NCI-H2227 (cell line): ENCODE measurements at regions not wholly inside any gene's neighbourhood (a gene's known extent, or its start where the extent isn't known, plus 50 kb on each side); places are given as distances from the start of the nearest gene placed in this dataset.
"Not testable (repeated sequence)": the region's sequence is repeated elsewhere in the genome, so short reads cannot be mapped to it uniquely, and the experiment has no call there.

Experiments
- DNase-seq: peaks from one replicate; lab custom pipeline; 2025; ENCODE audit not compliant: unreplicated experiment; lab: John Stamatoyannopoulos, UW

DNA sequence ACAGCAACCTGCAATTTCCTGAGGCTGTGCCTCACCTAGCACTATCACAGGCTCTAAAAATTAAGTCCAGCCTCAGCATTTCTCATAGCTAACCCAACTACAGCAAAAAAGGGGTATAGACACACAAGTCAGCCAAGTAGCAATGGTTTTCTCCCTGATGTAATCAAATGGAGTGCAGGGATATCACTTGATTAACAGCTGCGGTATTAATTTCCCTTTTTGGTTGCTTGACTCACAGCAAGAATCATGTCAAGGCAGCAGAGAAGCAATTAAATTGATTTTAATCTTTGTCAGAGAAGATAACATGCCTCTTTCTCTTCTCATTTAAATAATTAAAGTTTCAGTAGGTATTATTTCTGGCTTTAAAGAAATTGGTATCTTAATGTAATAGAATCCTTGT lies 278.9 kb downstream of the RWDD3 start:
- no peak for DNase-seq

DNA sequence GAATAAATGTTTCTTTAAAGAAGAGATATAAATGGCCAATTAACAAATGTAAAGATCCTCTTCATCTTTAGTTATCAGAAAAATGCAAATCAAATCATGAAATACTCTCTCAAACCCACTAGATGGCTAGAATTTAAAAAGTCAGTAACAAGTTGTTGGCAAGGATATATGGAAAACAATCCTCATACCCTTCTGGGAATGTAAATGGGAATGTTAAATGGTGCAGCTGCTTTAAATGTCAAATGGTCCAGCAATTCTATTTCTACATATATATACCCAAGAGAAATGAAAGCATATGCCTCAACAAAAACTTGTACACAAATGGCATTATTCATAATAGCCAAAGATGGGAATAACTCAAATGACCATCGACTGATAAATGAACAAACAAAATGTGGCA lies 283.5 kb downstream of the RWDD3 start:
- DNase-seq = no peak

DNA sequence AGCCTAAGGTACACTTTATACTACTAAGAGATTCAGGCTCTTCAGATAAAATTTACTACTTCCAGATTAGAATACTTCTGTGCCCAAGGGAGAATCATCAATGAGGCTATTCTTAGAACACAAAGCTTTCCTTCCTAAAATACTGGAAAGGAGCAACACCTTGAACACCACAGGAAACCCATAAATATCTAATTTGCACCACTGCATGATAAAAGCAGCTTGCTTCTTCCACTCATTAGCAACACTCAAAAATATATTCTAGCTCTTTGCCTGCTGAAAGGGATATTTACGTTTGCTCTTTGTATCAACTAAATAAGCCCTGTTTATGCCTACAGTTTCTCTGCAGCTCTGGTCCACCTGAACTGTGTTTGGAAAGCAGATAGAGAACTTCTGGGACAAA lies 284.3 kb downstream of the RWDD3 start:
- DNase-seq = no peak

DNA sequence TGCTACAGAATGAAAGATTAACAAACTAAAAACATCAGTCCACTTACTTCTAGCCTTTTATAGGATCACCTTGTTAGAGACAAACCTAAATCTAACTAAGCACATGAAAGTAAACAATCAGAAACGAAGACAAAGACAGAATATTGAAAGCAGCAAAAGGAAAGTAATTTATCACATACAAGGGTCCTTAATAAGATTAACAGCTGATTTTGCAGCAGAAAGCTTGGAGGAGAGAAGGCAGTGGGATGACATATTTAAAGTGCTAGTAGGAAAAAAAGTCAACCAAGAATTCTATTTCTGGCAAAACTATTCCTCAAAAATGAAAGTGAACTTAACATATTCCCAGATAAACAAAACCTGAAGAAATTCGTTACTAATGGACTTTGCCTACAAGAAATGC lies 286.4 kb downstream of the RWDD3 start:
- DNase-seq = no peak

DNA sequence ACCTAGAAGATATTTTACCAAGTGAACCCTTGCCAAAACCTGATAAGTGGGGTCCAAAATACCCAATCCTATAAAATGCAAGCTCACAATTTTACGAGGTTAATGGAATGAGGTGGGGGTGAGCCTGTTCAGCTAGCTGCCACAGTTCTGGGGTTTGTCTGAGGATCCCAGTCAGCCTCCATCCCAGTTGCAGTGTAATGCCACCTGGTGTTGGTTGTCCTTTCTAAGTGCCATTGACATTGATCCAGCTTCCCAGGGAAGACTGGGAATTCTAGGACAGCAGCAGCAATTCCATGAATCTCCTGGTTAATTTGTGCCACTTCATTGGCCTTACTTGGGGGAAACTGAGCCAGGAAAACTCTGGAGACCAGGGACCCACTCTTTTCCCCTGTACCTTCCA lies 298.3 kb downstream of the RWDD3 start:
- DNase-seq = no peak

DNA sequence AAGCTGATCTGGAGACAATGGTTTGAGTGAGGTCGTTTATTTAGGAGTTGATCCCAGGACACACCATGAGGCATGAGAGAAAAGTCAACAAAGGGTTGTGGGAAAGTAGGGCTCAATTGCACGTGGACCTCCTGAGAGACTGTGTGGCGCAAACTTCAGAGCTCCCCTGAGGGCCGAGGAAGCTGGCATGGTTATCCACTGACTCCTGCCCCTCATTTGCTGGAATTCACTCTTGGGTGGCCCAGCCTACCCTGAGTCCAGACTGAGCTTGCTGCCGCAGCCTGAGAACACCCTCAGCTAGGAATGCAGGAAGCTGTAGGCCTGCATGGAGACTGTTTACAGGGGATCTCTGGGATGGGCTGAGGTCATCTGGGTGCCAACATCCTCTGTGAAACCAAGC lies 301.0 kb downstream of the RWDD3 start:
- no peak for DNase-seq

DNA sequence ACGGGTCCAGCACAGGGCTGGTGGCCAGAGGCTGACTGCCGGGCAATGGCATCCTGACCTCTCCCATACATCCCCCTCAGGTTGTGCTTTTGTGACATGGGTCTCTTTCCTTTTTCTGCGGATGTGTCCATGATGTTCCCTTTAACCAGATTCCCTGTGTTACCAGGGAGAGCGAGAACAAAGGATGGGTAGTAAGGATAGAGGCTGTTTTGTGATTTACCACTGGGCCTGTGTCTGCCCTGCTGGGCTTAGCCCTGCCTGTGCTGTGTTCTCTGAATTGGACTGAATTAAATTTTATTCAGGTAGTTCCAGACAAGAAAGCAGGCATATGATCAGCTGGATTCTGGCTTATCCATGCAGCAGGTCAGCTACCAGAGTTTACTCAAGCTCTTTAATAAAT lies 301.6 kb downstream of the RWDD3 start:
- no peak for DNase-seq

DNA sequence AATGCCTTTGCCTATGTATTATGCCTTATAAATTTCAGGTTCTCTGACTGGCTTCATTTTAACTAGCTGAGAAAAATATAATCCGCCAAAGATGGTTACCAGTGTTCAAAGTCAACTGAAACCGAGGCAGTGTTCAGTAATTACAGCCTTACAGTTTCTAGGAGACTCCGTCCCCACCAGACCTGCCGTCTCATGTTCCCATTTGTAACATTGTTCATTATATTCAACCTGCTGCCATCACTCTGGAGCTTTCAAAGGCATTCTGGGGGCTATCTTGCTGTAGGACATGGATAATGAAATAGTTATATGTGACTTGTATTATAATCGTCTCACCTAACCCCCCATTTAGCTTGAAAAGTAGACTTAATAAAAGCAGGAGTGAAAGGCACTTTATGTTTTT lies 302.5 kb downstream of the RWDD3 start:
- peak; percentile 62 for DNase-seq

DNA sequence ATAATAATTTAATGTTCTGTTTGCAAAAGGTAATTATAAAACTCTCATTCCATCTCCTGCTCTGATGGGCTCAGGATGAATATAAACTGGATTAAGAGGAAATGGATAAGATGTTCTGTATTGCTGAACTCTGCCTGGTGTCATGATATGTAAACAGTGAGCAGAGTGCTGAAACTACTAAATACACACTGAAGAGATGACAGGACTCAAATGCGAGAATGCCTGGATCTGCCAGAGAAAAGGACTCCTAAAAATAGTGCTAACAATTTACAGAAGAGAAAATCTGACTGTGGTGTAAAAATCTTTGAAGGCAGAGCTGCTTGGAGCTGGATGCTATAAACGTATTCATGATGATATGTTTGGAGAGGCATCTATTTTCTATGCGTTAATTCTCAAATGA lies 303.2 kb downstream of the RWDD3 start:
- DNase-seq = peak; percentile 30

DNA sequence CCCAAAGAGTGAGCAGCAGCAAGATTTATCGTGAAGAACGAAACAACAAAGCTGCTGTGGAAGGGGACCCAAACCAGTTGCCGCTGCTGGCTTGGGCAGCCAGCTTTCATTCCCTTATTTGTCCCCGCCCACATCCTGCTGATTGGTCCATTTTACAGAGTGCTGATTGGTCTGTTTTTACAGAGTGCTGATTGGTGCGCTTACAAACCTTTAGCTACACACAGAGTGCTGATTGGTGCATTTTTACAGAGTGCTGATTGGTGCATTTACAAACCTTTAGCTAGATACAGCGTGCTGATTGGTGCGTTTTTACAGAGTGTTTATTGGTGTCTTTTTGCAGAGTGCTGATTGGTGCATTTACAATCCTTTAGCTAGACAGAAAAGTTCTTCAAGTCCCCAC lies 304.2 kb downstream of the RWDD3 start:
- DNase-seq = not testable (repeated sequence)

DNA sequence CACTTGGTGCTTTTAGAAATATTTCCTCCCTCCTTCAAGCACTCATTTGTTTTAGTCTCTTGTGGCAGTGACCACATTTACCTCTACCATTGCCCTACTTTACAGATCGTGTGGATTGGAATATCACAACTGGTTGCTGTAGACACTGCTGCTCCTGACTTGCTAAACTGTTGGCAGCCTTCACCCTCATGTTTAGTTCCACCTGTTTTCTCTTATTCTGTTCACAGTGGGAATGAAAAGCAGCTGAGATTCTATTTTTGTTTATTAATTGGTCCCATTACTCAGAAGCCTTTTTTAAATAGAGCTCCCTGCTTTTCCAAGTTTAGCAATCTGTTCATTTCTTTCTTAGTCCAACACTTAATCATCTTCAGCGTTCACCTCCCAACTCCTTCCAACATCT lies 308.9 kb downstream of the RWDD3 start:
- DNase-seq = no peak

DNA sequence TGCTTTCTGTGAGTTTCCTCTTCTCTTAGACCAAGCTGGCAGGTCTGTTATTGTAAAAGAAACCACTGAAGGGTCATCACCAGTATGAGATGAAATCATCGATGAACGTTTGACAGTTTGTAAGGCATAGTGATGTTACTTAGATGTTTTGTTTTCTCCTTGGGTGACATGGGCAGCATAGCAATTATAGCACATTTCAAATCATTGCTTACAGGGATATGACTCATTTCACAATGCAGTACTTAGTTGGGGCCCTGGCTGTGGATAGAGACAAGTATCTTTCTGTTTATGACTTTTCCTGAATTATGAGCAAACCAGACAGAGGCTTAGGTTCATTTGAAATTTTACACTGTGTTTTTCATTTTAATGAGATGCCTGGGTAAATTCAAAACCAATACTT lies 313.0 kb downstream of the RWDD3 start:
- no peak for DNase-seq

DNA sequence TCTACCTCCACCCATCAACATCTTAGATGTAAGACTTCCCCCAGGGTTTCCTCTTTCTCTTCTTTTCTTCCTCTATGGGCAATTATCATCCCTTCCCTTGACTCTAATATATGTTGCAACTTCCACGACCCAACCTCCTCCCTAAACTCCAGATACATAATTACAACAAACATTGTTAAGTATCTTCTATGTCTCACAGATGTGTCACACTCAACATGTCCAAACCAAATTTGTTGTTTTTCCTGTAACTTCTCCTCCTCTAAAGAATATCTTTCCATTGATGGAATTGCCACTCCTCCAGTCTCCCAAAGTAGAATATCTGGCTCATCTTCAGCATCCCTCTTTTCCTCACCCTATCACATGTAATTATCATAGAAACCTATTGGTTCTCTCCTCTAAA lies 314.2 kb downstream of the RWDD3 start:
- no peak for DNase-seq

DNA sequence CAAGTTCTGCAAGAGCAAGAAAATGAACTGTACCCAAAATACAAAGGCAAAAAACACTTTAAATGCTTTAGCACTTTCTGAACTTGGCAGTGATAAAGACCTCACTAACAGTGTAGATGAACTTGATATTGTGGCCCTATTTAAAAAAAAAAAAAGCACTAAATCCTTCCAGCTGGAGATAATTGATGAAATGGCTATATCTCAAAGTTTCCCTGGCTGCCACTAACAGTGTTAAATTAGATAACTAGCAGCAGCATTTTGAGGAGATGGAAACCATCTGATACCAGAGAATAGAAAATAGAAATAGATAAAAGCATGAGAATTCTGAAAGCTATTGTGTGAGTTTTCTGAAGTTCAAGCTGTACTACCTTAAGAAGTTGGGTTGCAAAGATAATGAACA lies 317.2 kb downstream of the RWDD3 start:
- DNase-seq = no peak

DNA sequence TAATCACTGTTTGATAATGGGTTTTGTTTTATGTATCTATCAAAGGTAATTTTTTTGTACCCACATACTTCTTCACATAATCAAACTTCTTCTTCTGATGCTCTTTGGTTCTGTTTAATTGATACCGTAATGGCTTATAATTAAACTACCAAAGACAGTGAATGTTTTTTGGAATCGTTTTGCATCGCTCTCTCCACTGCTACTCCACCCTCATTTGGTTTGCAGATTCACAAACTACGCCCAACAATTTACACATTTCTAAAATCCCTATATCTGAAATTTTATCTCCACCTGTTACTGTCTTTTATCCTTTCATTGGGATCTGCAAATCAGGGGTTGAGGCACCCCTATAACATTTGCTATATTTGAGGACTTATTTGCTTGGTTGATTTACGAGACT lies 319.6 kb downstream of the RWDD3 start:
- DNase-seq = no peak

DNA sequence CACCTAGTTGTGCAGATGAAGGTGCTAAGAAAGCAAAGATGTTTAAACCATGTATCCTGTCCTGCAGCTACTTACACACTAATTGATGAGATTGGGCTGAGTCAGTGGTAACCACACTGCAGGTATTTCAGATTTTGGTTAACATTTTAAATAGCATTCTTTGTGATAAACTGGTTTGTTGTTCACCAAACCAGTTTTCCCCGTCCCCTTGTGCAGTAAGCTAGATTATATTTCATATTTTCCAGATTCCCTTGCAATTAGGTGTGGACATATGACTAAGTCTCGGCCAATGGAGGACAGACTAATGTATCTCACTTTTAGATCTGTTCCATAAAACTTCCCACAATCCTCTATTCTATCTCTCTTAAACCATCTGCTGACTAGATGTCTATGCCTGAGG lies 320.4 kb downstream of the RWDD3 start:
- no peak for DNase-seq

DNA sequence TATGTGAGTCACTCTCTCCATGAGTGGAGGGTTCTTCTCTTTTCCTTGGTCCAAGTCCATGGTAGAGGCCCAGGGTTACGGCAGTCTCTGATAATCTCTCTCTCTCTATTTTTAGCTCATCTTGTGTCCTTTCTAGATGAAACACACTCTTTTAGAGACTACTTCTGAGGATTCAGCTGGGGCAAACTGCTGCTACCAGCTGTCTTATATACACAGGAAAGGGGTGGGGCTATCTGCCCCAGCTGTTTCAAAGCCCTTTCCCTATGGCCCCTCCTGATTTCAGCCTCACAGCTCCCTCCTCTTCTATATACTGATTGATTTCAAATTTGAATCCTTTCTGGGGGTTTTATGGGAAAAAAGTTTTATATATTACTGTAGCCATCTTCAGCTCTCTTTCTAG lies 324.8 kb downstream of the RWDD3 start:
- DNase-seq = no peak

DNA sequence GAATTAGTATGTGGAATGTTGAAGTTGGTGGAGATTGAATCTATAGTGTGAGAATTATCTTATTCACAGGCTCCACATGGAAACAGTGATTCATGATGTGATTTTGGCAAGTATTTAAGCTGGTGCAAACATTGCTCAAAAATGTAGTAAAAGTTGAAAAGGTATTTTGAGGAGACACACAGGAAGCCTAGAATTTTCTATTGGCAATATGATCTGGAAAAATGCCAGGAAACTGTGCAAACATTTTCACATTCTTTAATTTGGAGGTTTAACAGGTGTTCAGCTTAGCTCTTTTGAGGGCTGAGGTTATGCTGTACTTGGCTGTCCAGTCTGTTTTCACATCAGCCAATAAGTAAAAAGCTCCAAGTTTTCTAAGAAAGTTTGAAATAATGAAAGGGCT lies 327.3 kb downstream of the RWDD3 start:
- DNase-seq = no peak

DNA sequence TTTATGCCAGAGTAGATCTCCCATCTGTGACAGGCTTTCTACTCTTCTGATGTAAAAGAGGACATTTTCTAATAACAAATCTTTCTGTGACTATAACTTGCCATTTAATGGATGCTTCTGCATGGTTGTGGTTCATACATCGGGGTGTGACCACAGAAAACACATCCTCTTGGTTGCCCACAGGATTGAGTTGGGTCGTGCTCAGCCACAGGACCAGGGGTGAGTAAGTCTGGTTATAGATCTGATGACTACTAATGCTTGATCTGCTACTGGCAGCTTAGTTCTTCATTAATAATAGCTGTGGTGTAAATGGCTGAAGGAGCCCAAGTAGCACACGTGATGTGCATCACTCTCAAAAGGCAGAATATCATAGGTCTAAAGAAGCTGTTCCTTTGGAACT lies 328.2 kb downstream of the RWDD3 start:
- DNase-seq = no peak

DNA sequence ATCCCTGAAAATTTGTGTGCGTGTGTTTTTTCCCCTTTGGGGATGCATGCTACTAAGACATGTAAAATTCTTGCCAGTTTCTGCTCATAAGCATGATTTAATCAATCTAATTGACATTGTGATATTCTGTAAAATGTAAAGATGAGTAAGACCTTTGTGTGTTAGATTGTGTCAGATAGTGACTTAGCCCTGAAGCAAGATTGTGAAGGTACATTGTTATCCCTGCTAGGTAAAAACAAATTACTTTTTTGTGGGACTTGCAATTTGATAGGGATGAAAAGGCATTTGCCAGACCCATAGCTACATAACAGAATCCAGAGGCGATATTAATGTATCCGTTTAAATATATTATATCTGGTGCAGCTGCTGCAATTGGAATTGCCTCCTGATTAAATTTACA lies 338.0 kb downstream of the RWDD3 start:
- no peak for DNase-seq

DNA sequence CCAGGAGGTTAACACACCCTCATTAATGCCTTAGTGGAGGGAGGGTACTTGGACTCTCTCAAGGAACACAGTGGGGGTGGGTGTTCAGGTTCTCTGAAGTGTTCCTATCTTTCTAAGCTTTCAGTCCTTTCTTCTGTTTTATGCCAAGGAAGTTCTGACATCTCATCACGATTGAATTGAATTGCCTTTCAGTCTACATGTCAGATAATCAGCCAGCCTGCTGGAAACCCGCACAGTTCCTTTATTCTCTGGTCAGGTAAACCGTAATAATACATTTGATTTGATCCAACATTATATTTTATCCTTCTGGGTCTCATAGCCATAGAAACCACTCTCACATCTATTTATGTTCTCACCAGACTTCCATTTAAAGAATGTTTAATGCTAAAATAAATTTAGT lies 339.0 kb downstream of the RWDD3 start:
- no peak for DNase-seq

DNA sequence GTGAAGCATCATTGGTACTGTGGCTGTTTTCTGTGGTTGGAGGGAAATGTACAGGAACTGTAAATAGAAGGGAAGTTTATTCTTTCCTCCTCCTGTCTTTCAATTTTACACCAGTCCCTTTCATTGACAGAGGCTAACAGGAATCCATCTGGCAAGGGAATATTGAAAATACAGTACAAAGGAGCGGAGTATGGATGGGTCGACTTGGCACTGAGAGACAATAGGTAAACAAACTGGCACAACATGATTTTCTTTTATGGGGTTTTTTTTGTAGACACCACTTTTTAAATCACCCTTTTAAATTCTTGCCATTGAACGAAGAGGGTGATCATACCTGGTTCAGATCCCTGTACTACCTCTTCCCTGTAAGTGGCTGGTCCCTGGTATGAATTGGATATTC lies 341.3 kb downstream of the RWDD3 start:
- DNase-seq = no peak

DNA sequence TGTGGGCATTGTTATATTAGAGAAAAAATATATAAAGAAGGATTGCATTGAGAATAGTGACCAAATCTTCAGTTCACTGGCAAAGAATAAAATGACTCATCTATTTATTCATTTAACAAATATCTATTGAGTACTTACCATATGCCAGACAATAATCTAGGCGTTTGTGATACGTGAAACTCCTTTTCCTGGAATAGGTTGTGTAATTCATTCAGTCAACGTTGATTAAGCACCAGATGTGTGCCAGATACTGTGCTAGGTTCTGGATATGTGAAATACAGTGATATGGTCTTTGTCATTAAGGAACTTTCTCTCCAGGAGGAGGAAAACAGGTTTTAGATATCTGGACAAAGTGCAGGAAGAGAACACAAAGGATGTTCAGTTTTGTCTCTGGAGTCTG lies 344.5 kb downstream of the RWDD3 start:
- no peak for DNase-seq

DNA sequence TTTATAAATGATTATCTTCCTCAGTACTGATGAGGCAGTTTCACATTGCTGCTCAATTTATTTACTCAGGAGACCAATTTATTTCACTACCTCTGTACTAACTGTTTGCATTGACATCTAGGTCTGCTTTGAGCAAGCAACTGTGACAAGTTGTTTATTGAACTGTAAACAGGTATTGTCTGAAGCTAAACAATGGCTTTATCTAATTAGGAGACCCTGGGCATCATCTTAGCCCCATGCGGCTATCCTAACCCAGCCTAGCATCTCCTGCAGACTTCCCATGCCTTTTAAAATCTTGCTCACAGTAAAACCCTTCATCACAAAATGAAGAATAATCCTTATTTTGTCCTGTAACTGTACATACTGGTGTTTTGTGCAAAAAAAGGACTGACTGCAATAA lies 348.2 kb downstream of the RWDD3 start:
- DNase-seq = no peak
